Prostate gland (tissue), 2 donors: ENCODE measurements at regions not wholly inside any gene's neighbourhood (a gene's known extent, or its start where the extent isn't known, plus 50 kb on each side); places are given as distances from the start of the nearest gene placed in this dataset.

ENCODE experiments used
- CTCF ChIP-seq, 4 experiments: fragments of 200-600 bp in 2 of 4; fragments of 450-650 bp in 2 of 4; sonication (generic) in 2 of 4; IDR thresholded peaks; 1 replicate in 3 of 4; 2 replicates in 1 of 4; pipeline ENCODE4 v1.5.1; 2016 to 2019; ENCODE audit warnings: antibody characterized with exemption in 4 of 4, mild to moderate bottlenecking in 2 of 4, moderate library complexity in 2 of 4
- POLR2A ChIP-seq: fragments of 450-650 bp; IDR thresholded peaks from one replicate; pipeline ENCODE4 v1.6.1; 2016; ENCODE audit warnings: antibody characterized with exemption, mild to moderate bottlenecking
- POLR2AphosphoS5 ChIP-seq: sonication (generic); formaldehyde crosslinking; IDR thresholded peaks from one replicate; pipeline ENCODE4 v1.6.1; 2017; ENCODE audit warnings: antibody characterized with exemption

- TF ChIP-seq CTCF (IDR thresholded peaks at IDR 0.05) (no peak), POLR2A (no peak), POLR2AphosphoS5 (no peak)
Observed at GRCh38 chr4:149223659-149224058, 592.0 kb downstream of the IQCM start.
